Stomach (tissue), 4 donors: ENCODE measurements at regions not wholly inside any gene's neighbourhood (a gene's known extent, or its start where the extent isn't known, plus 50 kb on each side); places are given as distances from the start of the nearest gene placed in this dataset.

ENCODE experiments used
- CTCF ChIP-seq, 7 experiments: fragments of 450-650 bp in 4 of 7; fragments of 200-600 bp in 3 of 7; sonication (generic) in 3 of 7; IDR thresholded peaks; one replicate each; pipeline ENCODE4 v1.5.1; 2016 to 2019; ENCODE audit warnings: antibody characterized with exemption in 7 of 7, control low read depth in 2 of 7, mild to moderate bottlenecking in 1 of 7
- EP300 ChIP-seq: sonication (generic); formaldehyde crosslinking; IDR thresholded peaks from one replicate; pipeline ENCODE4 v1.6.1; 2017; ENCODE audit warnings: antibody characterized with exemption
- POLR2A ChIP-seq, 4 donors: fragments of 450-650 bp; IDR thresholded peaks; one replicate each; pipeline ENCODE4 v1.6.1; 2016; ENCODE audit warnings: antibody characterized with exemption in 4 of 4, control low read depth in 2 of 4, mild to moderate bottlenecking in 1 of 4, moderate library complexity in 1 of 4
- POLR2AphosphoS5 ChIP-seq, 3 donors: sonication (generic); formaldehyde crosslinking; IDR thresholded peaks; one replicate each; pipeline ENCODE4 v1.6.1; 2016; ENCODE audit warnings: antibody characterized with exemption in 3 of 3

- TF ChIP-seq CTCF (IDR thresholded peaks at IDR 0.05) (no peak), EP300 (no peak), POLR2A (IDR thresholded peaks at IDR 0.05) (no peak), POLR2AphosphoS5 (IDR thresholded peaks at IDR 0.05) (no peak)
Measured at GRCh38 chr13:73972545-73972944, 161.7 kb downstream of the KLF12 start.
